HEK293T (cell line): ENCODE measurements at regions not wholly inside any gene's neighbourhood (a gene's known extent, or its start where the extent isn't known, plus 50 kb on each side); places are given as distances from the start of the nearest gene placed in this dataset.

ENCODE experiments used
- BHLHE40 ChIP-seq: fragments of 450-650 bp; IDR thresholded peaks from 2 replicates; pipeline ENCODE4 v1.6.1; 2016; ENCODE audit warnings: mild to moderate bottlenecking, moderate library complexity, borderline replicate concordance
- FOXA1 ChIP-seq: fragments of 450-650 bp; IDR thresholded peaks from 2 replicates; pipeline ENCODE4 v1.6.1; 2016; ENCODE audit warnings: mild to moderate bottlenecking
- SUZ12 ChIP-seq: fragments of 450-650 bp; IDR thresholded peaks from 2 replicates; pipeline ENCODE4 v1.6.1; 2016; ENCODE audit warnings: mild to moderate bottlenecking
- TF ChIP-seq, protein P1 (sequence below): fragments of 450-650 bp; IDR thresholded peaks from 2 replicates; pipeline ENCODE4 v1.6.1; 2016

DNA sequence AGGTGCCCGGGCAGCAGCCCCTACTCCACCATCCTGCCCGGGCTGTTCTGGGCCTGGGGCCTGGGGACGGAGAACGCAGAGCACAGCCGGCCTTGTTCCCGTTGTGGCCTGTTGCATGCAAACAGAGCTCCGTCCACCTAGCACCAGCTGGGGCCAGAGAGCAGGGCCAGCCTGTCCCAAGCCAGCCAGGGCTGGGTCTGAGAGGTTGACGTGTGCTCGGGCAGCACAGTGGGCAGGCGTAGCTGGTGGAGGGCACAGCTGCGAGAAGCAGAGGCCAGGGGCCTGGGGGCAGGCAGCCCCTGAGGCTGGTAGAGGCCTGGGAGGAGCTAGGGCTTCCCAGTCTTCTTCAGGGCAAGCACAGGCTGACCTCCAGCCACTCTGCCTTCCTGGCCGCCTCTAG lies 1192.6 kb downstream of the BRD1 start:
- TF ChIP-seq, protein P1, sequence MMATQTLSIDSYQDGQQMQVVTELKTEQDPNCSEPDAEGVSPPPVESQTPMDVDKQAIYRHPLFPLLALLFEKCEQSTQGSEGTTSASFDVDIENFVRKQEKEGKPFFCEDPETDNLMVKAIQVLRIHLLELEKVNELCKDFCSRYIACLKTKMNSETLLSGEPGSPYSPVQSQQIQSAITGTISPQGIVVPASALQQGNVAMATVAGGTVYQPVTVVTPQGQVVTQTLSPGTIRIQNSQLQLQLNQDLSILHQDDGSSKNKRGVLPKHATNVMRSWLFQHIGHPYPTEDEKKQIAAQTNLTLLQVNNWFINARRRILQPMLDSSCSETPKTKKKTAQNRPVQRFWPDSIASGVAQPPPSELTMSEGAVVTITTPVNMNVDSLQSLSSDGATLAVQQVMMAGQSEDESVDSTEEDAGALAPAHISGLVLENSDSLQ, result no peak
- TF ChIP-seq FOXA1 (no peak), BHLHE40 (no peak), SUZ12 (no peak)
